Liver (tissue), 8 donors: ENCODE measurements at regions not wholly inside any gene's neighbourhood (a gene's known extent, or its start where the extent isn't known, plus 50 kb on each side); places are given as distances from the start of the nearest gene placed in this dataset.

Experiments used
- DNase-seq: peaks from one replicate; pipeline ENCODE4 v3.0.0-alpha.2; 2017; ENCODE audit warnings: low spot score
- H3K27ac ChIP-seq, 2 donors: one replicate each; pipeline ENCODE4 v1.7.0; 2013; ENCODE audit warnings: inconsistent platforms in 2 of 2, low read length in 2 of 2, control low read depth in 1 of 2, low read depth in 1 of 2, mild to moderate bottlenecking in 1 of 2
- H3K27me3 ChIP-seq, 4 donors: one replicate each; pipeline versions ENCODE4 v1.6.1 to v1.7.0; 2013; ENCODE audit warnings: low read length in 3 of 4, inconsistent platforms in 1 of 4, mild to moderate bottlenecking in 1 of 4, moderate library complexity in 1 of 4; ENCODE audit not compliant: control insufficient read depth in 4 of 4, insufficient read depth in 4 of 4
- H3K36me3 ChIP-seq, 4 donors: one replicate each; pipeline versions ENCODE4 v1.6.1 to v1.7.0; 2013; ENCODE audit warnings: low read length in 3 of 4, mild to moderate bottlenecking in 3 of 4, low read depth in 1 of 4, moderate library complexity in 1 of 4; ENCODE audit not compliant: control insufficient read depth in 4 of 4, insufficient read depth in 3 of 4
- H3K4me1 ChIP-seq, 4 donors: one replicate each; pipeline versions ENCODE4 v1.6.1 to v1.7.0; 2013; ENCODE audit warnings: low read length in 3 of 4, mild to moderate bottlenecking in 3 of 4, moderate library complexity in 1 of 4; ENCODE audit not compliant: control insufficient read depth in 4 of 4, insufficient read depth in 4 of 4
- H3K4me3 ChIP-seq, 3 donors: one replicate each; pipeline versions ENCODE4 v1.6.1 to v1.7.0; 2013; ENCODE audit warnings: low read length in 3 of 3, control low read depth in 1 of 3, low read depth in 1 of 3, mild to moderate bottlenecking in 1 of 3
- H3K9ac ChIP-seq, 2 donors: one replicate each; pipeline ENCODE4 v1.7.0; 2013; ENCODE audit warnings: low read length in 2 of 2, mild to moderate bottlenecking in 2 of 2, moderate library complexity in 2 of 2, control low read depth in 1 of 2, low read depth in 1 of 2
- H3K9me3 ChIP-seq, 4 donors: one replicate each; pipeline versions ENCODE4 v1.6.1 to v1.7.0; 2013; ENCODE audit warnings: low read length in 3 of 4; ENCODE audit not compliant: control insufficient read depth in 4 of 4
- EGR1 ChIP-seq, 2 donors: IDR thresholded peaks; 2 replicates each; pipeline ENCODE4 v1.6.1; 2016 to 2018; ENCODE audit warnings: antibody characterized with exemption in 2 of 2, low read depth in 2 of 2
- FOXA1 ChIP-seq: IDR thresholded peaks from 2 replicates; pipeline ENCODE4 v1.6.1; 2016; ENCODE audit warnings: antibody characterized with exemption
- FOXA2 ChIP-seq: IDR thresholded peaks from 2 replicates; pipeline ENCODE4 v1.6.1; 2016; ENCODE audit warnings: antibody characterized with exemption
- GABPA ChIP-seq, 2 donors: IDR thresholded peaks in 1 of 2; conservative IDR thresholded peaks in 1 of 2; 2 replicates each; pipeline ENCODE4 v1.6.1; 2016; ENCODE audit warnings: antibody characterized with exemption in 2 of 2, mild to moderate bottlenecking in 1 of 2, moderate library complexity in 1 of 2
- HNF4A ChIP-seq, 2 donors: conservative IDR thresholded peaks; 2 replicates each; pipeline ENCODE4 v1.6.1; 2016; ENCODE audit warnings: antibody characterized with exemption in 2 of 2, mild to moderate bottlenecking in 2 of 2
- HNF4G ChIP-seq: IDR thresholded peaks from 2 replicates; pipeline ENCODE4 v1.6.1; 2016; ENCODE audit warnings: antibody characterized with exemption
- JUND ChIP-seq, 2 donors: IDR thresholded peaks; 2 replicates each; pipeline ENCODE4 v1.6.1; 2016; ENCODE audit warnings: antibody characterized with exemption in 2 of 2
- MAX ChIP-seq: IDR thresholded peaks from 2 replicates; pipeline ENCODE4 v1.6.1; 2016; ENCODE audit warnings: antibody characterized with exemption
- NR2F2 ChIP-seq: IDR thresholded peaks from 2 replicates; pipeline ENCODE4 v1.6.1; 2016; ENCODE audit warnings: antibody characterized with exemption
- RAD21 ChIP-seq, 2 donors: IDR thresholded peaks; 2 replicates each; pipeline ENCODE4 v1.6.1; 2016; ENCODE audit warnings: antibody characterized with exemption in 2 of 2, mild to moderate bottlenecking in 2 of 2
- REST ChIP-seq: IDR thresholded peaks from 2 replicates; pipeline ENCODE4 v1.6.1; 2016; ENCODE audit warnings: antibody characterized with exemption, mild to moderate bottlenecking
- SP1 ChIP-seq: IDR thresholded peaks from 2 replicates; pipeline ENCODE4 v1.6.1; 2018; ENCODE audit warnings: antibody characterized with exemption, mild to moderate bottlenecking
- TAF1 ChIP-seq: conservative IDR thresholded peaks from 2 replicates; pipeline ENCODE4 v1.6.1; 2016; ENCODE audit warnings: antibody characterized with exemption, mild to moderate bottlenecking
- YY1 ChIP-seq: IDR thresholded peaks from 2 replicates; pipeline ENCODE4 v1.6.1; 2016; ENCODE audit warnings: antibody characterized with exemption, mild to moderate bottlenecking
- ZBTB33 ChIP-seq: IDR thresholded peaks from 2 replicates; pipeline ENCODE4 v1.6.1; 2016; ENCODE audit warnings: antibody characterized with exemption
- WGBS: extraction: QIAGEN DNeasy Blood & Tissue Kit; methylation state at CpG from one replicate; pipeline ENCODE4 v1.1.7; 2013; 5-methylcytosine and 5-hydroxymethylcytosine counted together
- TF ChIP-seq, protein P1 (sequence below): fragments of 150-350 bp; IDR thresholded peaks from 2 replicates; pipeline ENCODE4 v1.5.1; 2017; ENCODE audit warnings: improper control_type of control experiment, low read depth, low read length; ENCODE audit not compliant: missing input control
- TF ChIP-seq, protein P2 (sequence below): IDR thresholded peaks from 2 replicates; pipeline ENCODE4 v1.6.1; 2016; ENCODE audit warnings: antibody characterized with exemption
- donor health status: healthy.
- donor health status: healthy.
- donor health status: healthy.
- donor health status: healthy.
- donor health status: healthy.

DNA sequence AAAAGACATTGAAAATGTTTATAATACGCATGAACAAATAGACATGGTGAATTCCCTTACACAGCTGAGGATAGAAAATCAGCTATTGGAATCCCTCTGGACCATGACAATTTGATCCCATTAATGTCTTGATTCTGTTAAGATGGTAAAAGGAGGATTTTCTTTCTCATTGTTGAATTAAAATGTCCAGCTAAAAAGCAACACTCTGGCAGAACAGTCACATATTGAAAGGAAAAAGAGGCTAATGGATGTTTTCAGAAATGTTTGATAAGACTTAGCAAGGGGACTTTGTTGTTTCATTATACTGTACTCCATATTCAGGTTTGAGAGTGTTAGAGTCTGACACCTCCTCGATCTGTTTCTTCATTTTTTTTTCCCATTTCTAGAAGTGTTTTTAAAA is 296.0 kb downstream of the OLFM4 start:
- 49% methylated on average over 2 of the region's 2 CpGs for WGBS
- no peaks in the 10 kb centered on the region for H3K9me3 ChIP-seq
- no peak overlapping the region for H3K27ac ChIP-seq
- no peak overlapping the region for H3K4me3 ChIP-seq
- no peak overlapping the region for H3K9ac ChIP-seq
- no peak for DNase-seq
- peaks cover 0 to 3% (median 0%) of the 10 kb centered on the region in 4 donors for H3K27me3 ChIP-seq
- no peaks in the 10 kb centered on the region for H3K4me1 ChIP-seq
- no peak for TF ChIP-seq JUND (IDR thresholded peaks at IDR 0.05)
- TF ChIP-seq SP1, result no peak
- TF ChIP-seq RAD21 (IDR thresholded peaks at IDR 0.05), result no peak
- TF ChIP-seq HNF4G, result no peak
- no peaks in the 10 kb centered on the region for H3K36me3 ChIP-seq

- Histone ChIP-seq H3K9ac (no peak overlapping the region), H3K9me3 (no peaks in the 10 kb centered on the region), H3K36me3 (no peaks in the 10 kb centered on the region), H3K27ac (no peak overlapping the region), H3K4me3 (no peak overlapping the region), H3K27me3 (peaks cover 0 to 4% (median 0%) of the 10 kb centered on the region in 4 donors), H3K4me1 (no peaks in the 10 kb centered on the region)
- WGBS, result 56% methylated on average over 1 of the region's 1 CpG
- no peak for DNase-seq
- TF ChIP-seq SP1 (no peak), NR2F2 (no peak), JUND (IDR thresholded peaks at IDR 0.05) (no peak), FOXA2 (no peak), RAD21 (IDR thresholded peaks at IDR 0.05) (no peak), MAX (no peak), EGR1 (IDR thresholded peaks at IDR 0.05; ENCODE audit: low read depth in 2 of 2) (no peak), FOXA1 (no peak), HNF4G (no peak)
- TF ChIP-seq, protein P1, sequence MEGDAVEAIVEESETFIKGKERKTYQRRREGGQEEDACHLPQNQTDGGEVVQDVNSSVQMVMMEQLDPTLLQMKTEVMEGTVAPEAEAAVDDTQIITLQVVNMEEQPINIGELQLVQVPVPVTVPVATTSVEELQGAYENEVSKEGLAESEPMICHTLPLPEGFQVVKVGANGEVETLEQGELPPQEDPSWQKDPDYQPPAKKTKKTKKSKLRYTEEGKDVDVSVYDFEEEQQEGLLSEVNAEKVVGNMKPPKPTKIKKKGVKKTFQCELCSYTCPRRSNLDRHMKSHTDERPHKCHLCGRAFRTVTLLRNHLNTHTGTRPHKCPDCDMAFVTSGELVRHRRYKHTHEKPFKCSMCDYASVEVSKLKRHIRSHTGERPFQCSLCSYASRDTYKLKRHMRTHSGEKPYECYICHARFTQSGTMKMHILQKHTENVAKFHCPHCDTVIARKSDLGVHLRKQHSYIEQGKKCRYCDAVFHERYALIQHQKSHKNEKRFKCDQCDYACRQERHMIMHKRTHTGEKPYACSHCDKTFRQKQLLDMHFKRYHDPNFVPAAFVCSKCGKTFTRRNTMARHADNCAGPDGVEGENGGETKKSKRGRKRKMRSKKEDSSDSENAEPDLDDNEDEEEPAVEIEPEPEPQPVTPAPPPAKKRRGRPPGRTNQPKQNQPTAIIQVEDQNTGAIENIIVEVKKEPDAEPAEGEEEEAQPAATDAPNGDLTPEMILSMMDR, result no peak
- TF ChIP-seq, protein P2, sequence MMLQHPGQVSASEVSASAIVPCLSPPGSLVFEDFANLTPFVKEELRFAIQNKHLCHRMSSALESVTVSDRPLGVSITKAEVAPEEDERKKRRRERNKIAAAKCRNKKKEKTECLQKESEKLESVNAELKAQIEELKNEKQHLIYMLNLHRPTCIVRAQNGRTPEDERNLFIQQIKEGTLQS, result no peak
Measured at GRCh38 chr13:53326716-53327115, 298.1 kb downstream of the OLFM4 start.

DNA sequence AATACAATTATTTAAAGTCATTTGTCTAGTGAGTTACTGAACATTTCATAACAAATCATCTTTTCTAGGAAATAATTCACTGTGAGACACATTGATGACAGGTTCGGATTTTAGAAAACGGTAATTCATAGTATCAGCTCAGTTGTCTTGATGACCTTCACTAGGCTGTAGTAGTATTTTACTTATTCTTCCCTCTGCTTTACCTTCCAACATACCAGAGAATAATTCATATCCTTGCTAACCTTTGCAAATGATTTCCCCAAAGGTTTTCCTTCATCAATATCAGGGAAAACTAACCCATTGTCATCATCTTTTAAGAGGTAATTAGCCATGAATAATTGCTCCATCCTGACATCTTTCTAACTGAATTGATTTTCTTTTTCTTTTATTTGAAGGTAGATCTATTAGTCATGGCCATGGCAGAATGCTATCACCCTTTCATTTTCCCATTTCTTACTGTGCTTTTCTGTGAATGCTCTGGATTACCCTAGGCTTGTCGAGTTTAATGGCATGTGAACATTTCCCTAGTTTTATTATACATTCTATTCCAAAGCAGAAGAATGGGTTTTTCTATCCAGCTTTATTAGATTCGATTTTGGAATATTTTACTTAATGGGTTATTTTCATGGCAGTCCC is 299.2 kb downstream of the OLFM4 start:
- Histone ChIP-seq H3K4me1 (no peaks in the 10 kb centered on the region), H3K27me3 (peaks cover 0 to 4% (median 0%) of the 10 kb centered on the region in 4 donors), H3K9ac (no peak overlapping the region), H3K36me3 (no peaks in the 10 kb centered on the region), H3K4me3 (no peak overlapping the region), H3K27ac (no peak overlapping the region), H3K9me3 (no peaks in the 10 kb centered on the region)
- DNase-seq, result no peak
- WGBS, result 71% methylated on average over 4 of the region's 4 CpGs
- TF ChIP-seq NR2F2, result no peak
- TF ChIP-seq SP1, result no peak
- no peak for TF ChIP-seq FOXA2
- TF ChIP-seq HNF4G, result no peak
- TF ChIP-seq, protein P1, result no peak
- no peak for TF ChIP-seq HNF4A (conservative IDR thresholded peaks at IDR 0.05)
- TF ChIP-seq FOXA1, result no peak
- TF ChIP-seq YY1, result no peak
- no peak for TF ChIP-seq GABPA (IDR thresholded peaks at IDR 0.05 in 1 of 2, conservative IDR thresholded peaks at IDR 0.05 in 1 of 2)
- no peak for TF ChIP-seq REST
- no peak for TF ChIP-seq ZBTB33
- no peak for TF ChIP-seq MAX
- TF ChIP-seq TAF1, result no peak
